Fibroblast of the conjunctiva (primary cell): ENCODE measurements at regions not wholly inside any gene's neighbourhood (a gene's known extent, or its start where the extent isn't known, plus 50 kb on each side); places are given as distances from the start of the nearest gene placed in this dataset.
"Not testable (repeated sequence)": the region's sequence is repeated elsewhere in the genome, so short reads cannot be mapped to it uniquely, and the experiment has no call there.

Experiments
- DNase-seq: peaks from one replicate; pipeline ENCODE4 v3.0.0-alpha.2; 2010; ENCODE audit warnings: low read depth

DNA sequence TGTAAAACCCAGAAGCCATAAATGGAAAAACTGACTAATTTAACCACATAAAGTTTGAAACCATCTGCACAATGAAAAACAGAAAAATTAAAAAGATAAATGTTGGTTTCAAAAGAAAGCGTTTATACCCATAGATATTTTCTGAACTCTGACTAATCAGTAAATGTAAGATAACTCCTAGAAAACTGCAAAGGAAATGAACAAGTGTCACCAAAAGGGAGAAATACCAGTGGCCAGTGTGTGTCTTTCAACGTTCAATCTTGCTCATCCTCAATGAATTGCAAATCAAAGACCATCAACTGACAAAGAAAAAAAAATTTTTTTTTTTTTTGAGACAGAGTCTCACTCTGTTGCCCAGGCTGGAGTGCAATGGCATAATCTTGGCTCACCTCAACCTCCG, 180.1 kb downstream of the SYK start:
- DNase-seq, result no peak

DNA sequence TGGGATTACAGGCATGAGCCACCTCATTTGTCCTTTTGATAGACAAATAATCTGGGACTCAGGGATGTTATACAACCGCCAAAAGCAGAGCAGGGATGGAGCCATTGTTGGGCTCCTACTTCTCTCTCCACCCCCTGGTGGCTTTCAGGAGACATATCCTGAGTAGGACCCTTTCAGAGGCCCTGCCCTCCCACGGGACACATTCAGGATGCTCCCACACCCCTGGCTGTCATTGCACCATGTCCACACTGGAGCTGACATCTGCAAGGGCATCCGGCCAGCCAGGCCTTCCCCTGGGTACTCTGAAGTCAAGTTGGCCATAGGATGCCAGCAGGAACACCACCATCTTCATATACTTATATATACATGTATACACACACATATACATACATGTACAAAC, 181.8 kb downstream of the SYK start:
- DNase-seq, result no peak

DNA sequence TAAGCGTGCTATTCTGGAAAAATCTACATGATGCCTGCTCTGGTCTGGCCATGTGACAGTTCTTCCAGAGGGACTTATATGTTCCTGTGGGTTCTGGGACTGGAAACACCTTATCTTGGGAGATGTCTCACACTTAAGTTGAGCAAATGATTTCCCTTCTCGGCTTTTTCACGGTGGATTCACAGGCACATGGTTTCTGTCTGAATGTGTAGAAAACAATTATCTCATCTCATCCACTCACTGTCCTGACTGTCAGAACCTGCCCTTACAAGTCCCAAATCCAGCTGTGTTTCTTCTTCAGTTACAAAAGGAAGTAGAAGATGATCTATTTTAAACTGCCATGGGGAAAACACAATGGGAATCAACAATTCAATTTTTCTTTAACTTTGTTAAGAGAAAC, 184.0 kb downstream of the SYK start:
- DNase-seq, result no peak

DNA sequence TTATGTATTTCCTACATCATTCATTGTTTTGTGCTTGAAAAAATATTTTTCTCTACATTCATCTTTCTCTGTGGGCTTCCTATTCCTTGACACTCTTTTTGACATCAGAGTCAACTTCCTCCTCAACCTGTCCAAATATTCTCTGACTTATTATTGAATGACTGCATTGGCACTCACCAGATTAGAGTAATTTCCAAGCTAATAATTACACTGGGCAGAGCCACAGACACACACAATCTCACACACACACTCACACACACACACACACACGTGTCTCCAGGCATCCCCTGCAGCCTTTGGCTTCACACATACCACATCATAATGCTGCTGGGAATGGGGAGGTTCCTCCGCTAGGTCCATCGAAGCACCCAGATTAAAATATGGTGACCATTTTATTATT, 184.5 kb downstream of the SYK start:
- no peak for DNase-seq

DNA sequence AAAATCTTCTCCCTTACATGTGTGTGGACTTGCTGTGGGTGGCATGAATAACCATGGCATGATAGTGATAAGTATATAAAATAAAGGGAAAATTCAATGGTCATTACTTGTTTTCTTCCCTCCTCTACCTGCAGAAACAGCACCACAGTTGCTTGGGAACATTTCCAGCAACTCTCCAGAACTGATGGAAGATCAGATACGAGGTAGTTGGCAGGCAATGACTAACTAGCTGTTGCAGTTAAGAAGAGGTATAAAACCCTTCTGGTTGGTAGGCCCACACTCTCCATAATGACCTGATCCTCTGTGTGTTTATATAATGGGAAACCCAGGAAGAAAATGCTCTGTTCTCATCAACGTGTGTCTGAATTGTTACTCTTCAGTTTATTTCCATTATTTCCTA, 185.9 kb downstream of the SYK start:
- no peak for DNase-seq

DNA sequence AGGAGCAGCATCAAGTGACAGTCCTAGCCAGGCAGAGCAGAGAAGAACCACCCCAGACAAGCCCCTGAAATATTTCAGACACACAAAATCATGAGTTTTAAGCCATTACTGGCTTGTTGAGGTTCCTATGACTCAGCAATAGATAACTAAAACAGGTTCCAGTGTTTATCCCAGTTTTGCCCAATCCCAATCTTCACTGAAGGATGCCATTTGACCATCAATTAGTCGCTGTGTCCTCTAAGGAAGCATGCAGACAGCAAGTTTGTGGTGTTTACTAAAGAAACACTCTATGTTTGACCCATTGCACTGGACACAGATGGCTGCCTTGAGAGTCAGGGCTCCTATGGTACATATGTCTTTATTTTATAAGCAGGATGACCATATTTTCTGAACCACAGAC, 186.7 kb downstream of the SYK start:
- no peak for DNase-seq

DNA sequence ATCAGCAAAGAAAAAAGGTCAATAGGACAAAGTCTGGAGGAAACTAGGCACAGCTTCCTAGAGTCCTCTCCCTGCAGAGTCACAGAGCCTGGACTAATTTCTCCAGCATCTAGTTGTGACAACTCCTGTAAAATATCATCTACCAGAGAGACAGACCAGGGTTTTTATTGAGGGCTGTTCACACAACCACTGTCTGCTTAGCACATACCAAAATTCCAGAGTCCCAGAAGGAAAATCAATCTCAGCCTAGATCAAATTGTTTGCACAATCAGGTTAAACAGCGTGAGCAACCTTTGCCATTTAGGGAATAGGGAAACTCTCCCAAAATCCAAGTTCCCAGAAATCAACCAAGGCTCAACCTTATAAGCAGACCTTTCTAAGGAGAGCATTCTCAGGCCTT, 190.3 kb downstream of the SYK start:
- DNase-seq, result no peak

DNA sequence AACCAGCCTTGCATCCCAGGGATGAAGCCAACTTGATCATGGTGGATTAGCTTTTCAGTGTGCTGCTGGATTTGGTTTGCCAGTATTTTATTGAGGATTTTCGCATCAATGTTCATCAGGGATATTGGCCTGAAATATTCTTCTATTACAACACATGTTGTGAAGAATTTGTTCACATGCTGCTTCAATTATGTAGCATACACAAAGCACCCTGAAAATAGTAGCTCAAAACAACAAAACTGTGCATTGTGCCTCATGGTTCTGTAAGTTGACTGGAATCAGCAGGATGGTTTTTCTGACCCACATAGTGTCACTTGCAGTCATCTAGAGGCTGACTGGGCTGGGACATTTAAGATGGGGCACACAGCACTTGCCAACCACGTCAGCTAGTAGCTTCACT, 193.9 kb downstream of the SYK start:
- no peak for DNase-seq

DNA sequence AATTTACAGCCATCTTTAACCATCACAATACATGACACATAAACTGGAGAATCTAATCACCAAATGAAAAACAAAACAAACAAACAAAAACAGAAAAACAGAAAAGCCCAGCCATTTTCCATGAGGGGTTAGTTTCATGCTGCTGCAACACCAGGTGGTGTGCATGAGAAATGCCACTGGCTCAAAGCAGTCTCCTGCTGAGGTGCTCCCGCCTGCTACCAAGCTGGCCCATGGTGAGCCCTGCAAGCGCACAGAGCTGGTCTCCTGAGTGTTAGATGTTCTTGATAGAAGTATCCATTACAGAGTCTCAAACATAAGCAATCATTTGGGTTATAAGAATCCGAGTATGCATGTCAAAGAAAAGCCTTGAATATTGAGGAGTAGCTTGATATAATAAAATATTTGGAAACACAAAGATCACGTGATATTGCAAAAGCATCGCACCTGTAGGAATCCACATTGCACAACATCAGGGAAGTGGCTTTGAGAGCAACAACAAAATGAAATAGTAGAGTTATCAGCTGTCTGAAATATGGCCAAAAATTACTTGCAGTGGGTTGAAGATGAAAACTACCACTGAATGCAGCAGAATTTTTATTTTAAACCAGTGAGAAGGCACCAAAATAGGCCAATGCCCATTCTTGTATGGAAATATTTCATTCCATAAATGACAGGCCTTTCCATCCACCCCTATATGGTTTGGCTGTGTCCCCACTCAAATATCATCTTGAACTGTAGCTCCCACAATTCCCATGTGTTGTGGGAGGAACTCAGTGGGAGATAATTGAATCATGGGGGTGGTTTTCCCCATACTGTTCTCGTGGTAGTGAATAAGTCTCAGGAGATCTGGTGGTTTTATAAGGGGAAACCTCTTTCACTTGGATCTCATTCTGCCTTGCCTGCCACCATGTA, 194.8 kb downstream of the SYK start:
- no peak for DNase-seq

DNA sequence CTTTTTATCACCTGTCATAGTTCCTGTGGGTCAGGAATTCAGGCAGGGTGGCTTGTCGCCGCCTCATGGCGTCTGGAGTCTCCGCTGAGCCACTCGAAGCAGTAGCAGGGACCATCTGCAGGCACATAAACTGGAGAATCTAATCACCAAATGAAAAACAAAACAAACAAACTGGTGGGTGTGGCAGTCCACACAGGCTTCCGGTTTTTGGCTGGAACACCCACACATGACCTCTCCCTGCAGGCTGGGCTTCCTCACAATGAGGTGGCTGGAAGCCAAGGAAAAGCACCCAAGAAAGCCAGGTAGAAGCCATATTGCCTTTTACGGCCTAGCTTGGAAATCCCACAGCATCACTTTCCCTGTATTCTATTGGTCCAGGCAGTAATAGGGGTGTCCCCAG, 197.0 kb downstream of the SYK start:
- no peak for DNase-seq

DNA sequence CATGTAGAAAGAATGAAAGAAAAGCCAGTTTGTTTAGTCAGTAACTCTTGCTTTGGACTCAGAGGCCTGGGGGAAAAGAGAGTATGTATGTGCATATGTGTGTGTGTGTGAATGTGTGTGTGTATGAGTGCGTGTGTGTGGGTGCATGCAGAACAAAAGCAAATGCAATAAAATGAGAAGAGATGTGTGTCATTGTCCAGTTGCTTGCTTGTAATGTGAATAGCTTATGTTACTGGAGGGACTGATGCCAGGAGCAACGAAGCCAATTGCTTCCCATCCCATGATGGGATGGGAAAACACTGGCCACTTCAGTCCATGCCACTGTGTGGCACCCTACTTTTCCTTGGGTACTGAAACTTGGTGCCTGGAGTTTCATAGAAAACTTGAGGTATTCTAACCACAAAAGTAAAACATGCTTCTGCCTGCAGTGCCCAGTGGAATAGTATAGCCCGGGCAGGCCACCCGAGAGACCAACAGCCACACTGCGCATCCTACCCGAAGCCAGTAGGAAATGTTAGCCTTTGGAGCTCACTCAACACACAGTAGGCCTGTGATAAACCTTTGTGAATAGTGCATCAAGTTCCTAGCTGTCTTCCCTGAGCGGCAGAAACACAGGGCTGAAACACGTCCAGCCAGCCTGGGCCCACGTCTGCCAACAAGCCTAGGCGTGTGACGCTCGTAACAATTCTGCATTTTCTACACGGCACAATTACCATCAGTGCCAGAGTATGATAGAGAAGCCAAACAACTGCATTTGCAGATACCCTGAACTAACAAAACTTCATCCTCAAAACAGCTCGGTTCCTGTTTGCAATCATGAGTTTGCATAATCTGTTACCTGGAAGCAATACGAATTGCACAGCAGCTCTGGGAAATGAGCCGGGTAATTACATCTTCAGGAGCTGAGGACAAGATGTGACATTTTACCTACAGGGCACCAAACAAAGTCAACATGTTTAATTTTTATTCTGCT, 198.1 kb downstream of the SYK start:
- no peak for DNase-seq

DNA sequence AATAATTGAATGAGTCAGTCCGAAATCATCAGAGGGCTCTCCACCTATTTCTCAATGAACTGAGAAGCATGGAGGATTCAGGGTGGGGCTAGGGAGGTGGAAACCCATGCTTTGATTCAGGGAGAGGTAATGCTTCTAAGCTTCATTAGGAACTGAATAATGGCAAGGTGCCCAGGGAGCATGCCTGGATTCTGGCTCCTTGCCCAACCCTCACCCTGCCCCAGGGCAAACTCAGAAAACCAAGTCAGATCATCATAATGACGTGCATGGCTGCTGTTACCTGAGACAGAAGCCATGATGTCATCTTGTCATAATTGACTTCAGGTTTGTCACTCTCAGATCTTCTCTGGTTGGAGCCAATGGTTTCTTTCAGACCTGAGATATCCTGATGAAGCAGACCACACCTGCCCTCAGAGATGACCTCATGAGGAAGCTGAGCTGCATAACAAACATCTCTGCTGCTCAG, 199.6 kb downstream of the SYK start:
- DNase-seq, result peak; percentile 35

DNA sequence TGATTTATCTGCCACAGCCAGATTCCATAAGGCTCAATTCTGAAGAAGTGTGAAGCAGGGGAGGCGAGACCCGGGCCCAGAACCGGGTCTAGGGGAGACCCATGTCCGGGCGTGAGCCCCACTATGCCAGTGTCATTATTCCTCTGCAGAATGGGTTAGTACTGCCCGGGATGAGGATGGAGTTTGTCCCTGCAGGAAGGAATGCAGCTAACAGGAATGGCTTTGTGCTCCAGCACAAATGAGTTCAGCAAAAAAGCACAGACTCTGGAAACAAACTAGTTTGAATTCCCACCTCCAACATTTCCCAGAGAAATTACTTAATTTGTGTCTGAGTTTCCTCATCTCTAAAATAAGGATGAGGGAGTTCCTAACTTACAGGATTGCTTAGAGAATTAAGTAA, 202.9 kb downstream of the SYK start:
- DNase-seq, result no peak

DNA sequence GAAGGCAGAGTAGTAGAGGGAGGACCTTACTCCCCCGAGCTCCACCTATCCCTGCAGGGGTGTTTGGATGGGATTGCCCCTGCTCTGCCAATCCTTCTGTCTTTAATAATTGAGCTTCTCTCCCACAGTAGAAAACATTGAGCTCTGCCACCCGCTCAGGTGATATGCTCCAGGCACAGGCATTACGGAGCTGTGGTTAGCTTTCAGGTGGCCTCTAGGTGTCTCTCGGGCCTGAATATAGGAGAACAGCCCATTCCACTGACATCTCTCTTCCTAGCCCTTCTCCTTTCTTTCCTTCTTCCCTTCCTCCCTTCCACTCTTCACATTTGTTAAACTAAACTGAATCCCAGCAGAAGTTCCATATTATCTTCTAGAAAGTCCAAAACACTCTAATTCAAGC, 203.4 kb downstream of the SYK start:
- DNase-seq, result no peak

DNA sequence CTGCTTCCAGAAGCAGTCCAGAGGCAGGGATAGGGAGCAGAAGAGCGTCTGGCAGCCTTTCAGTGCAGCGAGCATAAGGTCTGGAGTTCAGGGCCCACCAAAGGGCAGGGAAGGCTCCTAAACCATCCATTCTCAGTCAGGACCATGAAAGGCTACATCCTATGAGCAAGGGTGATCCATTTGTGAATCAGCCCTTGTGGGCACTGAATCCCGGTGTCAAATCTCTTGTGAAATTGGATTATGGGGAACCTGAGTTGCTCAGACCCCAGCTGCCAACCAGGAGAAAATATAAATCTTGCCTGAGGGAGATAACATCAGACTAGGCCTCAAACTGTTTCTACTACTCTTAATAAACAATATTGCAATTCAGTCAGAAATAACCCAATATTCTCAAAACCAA, 204.4 kb downstream of the SYK start:
- no peak for DNase-seq

DNA sequence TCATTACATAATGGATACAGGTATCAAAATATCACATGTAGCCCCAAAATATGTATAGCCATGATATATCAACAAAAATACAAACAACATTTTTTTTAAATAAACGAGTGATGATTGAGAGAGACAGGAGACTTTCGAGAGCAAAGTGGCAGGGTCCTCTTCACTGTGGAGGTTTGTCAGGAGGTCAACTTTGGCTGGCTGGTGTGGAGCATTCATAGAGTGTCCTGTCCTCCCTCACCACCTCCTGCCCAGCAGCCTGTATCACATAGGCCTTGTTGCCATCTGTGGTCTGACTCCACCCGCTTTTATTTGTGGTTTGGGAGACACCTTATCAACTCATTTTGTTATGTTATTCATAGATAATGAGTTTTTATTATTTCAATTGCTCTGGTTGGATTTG, 206.9 kb downstream of the SYK start:
- DNase-seq, result no peak

DNA sequence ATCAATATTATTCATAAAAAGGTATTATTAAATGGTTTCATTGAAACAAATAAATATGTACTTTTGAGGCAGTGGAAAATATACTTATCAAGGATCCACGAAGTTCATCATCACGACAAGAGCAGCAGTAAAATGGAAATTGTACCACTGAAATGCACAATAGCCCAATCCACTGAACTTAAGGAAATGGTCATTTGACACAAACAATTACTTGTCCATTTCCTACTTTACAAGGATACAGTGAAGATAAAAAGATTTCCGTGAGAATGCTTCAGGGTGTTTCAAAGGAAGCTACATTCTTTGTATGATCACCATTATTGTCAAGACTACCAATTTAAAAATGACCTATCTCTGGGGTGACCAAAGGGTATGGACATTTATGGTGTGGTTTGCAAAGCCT, 210.3 kb downstream of the SYK start:
- no peak for DNase-seq

DNA sequence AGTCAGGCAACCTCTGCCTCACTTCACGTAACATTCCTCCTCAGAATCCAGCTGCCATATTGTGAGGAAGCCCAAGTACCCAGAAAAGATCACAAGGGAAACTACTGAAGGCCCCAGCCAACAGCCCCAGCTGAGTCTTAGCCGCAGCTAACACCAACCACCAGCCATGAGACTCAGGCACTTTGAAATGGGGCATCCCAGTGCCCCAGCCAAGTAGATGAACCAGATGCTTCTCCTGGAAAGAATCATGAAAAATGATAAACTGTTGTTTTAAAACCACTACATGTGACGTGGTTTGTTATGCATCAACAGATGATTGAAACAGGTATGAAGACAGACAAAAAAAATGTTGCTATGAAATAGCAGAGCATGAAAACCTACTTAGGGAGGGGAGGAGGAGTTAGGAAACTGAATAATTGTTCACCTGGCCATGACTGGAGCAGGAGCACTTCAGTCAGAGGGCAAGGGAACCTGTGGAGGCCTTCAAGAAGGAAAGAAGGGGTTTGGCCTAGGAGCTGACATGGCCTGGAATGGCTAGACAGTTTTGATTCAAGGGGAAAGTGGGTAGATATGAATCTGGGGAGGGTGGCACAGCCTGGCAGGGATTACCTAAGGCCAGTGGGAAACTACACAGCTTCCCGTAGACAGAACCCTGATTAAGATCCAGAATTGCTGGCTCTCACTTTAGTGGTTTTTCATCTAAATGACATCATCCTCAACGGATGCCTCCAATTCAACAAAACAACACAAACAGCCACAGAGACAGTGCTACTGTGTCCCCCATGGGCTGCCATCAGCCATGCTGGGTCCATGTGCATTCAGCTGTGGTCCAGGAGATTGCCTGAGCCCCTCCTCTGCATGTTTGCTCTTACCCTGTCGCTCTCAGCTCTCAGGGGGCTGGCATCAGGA, 211.6 kb downstream of the SYK start:
- no peak for DNase-seq

DNA sequence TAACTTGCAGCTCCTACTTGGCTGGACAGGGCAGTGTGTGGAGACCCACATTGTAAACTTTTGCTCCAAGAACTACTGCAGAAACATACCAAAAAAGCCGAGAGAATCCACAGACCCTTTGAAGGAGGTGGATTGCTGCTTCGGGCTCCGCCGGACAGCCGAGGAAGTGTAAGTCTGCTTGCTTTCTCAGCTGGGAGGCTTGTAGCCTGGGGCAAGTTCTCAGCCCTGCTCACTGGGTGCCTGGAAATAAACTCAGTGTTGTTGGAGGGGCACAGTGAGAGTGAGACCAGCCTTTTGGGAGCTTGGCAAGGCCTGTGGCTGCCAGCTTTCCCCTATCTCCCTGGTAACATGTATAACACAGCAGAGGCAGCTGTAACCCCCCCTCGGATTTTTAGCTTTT, 215.6 kb downstream of the SYK start:
- DNase-seq, result no peak

DNA sequence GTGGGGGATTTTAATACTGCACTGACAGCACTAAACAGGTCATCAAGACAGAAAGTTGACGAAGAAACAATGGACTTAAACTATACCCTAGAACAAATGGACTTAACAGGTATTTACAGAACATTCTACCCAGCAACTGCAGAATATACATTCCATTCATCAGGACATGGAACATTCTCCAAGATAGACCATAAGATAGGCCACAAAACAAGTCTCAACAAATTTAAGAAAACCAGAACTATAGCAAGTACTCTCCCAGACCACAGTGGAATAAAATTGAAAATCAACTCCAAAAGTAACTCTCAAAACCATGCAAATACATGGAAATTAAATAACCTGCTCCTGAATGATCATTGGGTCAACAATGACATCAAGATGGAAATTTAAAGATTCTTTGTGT, 218.3 kb downstream of the SYK start:
- DNase-seq, result not testable (repeated sequence)

DNA sequence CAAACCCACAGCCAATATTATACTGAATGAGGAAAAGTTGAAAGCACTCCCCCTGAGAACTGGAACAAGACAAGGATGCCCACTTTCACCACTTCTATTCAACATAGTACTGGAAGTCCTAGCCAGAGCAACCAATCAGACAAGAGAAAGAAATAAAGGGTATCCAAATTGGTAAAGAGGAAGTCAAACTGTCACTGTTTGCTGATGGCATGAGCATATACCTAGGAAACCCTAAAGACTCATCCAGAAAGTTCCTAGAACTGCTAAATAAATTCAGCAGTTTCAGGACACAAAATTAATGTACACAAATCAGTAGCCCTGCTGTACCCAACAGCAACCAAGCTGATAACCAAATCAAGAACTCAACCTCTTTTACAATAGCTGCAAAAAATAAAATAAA, 220.0 kb downstream of the SYK start:
- not testable (repeated sequence) for DNase-seq

DNA sequence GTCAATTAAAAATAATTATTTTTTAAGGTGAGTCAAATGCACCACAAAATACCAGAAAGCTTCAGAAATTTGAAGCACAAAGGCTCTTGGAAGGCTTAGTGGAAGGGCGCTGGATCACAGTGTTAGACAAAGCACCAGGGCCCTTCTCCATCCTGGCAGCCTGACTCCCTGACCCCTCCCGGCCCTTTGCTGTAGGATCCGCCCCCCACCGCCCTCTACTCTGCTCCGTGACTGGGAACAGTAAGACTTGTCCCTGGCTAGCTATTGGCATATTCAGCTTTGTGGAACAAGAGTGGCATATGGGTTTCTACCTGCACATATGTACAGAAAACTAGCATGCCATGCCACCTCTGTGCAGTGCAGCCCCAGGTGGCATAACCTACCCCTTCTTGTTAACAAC, 222.1 kb downstream of the SYK start:
- DNase-seq, result no peak
